SW 1271 (cell line): ENCODE measurements at regions not wholly inside any gene's neighbourhood (a gene's known extent, or its start where the extent isn't known, plus 50 kb on each side); places are given as distances from the start of the nearest gene placed in this dataset.

Experiments
- DNase-seq, 2 experiments: peaks; one replicate each; lab custom pipeline; 2025; lab: John Stamatoyannopoulos, UW

GRCh38 chr2:15092691-15093090 is 460.2 kb downstream of the LRATD1 start:
- DNase-seq, result no peak

DNA sequence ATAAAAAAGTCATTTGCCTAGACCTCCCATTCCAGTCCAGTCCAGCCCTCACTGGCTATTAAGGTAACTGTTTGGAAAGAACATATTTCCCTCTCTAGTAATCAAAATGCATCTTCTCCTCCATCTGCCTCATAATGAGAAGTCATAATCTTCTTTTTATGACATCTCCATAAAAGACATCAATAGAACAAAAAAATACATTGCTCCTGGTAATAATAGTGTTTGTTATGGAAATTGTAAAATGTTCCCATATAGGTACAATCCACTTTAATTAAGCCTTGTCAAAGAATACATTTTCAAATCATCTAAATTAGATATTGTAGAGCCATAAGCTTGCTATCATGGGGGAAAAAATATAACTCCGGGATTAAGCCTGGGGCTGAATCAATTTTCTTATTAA is 461.6 kb downstream of the LRATD1 start:
- DNase-seq, result no peak

DNA sequence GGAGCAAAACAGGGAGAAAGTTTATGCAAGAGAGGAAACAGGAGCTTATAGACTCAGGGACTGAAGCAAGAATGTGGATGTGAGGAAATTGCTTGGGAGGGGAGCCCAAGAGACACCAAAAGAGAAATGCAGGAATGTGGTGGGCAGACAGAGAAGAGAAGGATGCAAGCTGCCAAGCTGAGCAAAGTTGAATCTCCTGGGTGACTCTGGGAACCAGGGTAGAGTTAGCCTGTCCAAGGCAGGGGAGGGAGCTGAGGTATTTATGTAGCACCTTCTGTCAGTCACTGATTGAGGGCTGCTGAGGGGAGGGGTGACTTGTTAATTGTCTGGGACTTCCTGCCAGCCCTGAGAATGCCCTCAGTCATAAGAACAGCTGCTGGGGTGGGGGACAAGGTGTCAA is 464.3 kb downstream of the NBAS start:
- DNase-seq, result no peak

GRCh38 chr2:15107137-15107536 is 454.0 kb downstream of the NBAS start:
- no peak for DNase-seq

DNA sequence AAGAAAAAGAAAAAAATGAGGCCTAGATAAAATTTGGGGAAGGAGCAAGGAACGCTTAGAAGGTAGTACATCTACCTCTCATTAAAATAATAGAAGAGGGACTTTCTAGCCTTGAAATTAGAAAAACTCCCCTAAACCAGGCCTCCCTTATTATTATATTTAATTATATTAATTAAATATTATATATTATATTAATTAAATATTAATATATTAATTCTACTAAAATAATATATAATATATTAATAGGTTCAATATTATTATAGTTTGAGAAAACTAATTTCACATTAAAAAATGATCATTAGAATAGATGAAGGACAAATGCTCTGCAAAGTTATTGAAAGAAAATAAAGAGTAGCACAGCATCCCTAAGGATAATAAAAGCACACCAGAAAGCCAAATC is 449.4 kb downstream of the NBAS start:
- no peak for DNase-seq

- no peak for DNase-seq
Observed at GRCh38 chr2:15112216-15112615, 448.9 kb downstream of the NBAS start.

GRCh38 chr2:15115776-15116175 is 445.4 kb downstream of the NBAS start:
- DNase-seq, result no peak

DNA sequence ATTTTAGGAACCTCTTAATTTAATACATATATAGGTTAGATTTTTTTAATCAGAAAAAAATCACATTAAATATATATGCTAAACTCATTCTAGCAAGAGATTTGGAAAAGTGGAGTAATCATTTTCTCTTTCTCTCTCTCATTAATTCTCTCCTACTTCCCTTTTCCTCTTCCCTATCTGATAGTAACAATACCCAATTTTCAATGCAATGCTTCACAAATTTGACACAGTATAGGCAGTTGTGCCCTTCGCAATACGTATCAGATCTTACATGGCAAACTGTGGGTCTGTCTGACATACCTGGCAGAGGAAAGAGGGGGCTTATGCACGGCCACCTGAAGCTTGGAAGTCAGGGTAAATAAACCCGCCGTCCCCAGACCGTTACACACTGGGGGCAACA is 444.3 kb downstream of the NBAS start:
- no peak for DNase-seq
